ENCODE measurements at regions not wholly inside any gene's neighbourhood (a gene's known extent, or its start where the extent isn't known, plus 50 kb on each side); places are given as distances from the start of the nearest gene placed in this dataset.

DNA sequence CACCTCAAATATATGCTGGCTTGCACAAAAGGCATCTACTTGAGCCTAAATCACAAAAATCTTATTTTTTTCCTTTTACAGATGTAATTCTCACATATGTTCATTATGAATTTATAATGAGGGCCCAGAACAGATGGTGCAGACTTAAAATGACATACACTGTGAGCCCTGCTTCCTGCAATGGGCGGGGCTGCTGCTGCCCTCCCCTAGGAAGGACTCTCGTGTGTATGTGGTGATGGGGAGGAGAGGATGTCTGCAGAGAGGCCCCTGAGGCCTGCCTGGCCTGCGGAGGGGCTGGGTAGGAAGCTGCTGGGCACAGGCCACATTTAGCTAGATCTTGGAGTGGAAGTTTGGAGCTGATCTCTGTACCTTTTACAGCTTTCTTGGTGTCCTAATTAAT, 233.4 kb upstream of the KIRREL3 start:
- TF ChIP-seq, protein P1, sequence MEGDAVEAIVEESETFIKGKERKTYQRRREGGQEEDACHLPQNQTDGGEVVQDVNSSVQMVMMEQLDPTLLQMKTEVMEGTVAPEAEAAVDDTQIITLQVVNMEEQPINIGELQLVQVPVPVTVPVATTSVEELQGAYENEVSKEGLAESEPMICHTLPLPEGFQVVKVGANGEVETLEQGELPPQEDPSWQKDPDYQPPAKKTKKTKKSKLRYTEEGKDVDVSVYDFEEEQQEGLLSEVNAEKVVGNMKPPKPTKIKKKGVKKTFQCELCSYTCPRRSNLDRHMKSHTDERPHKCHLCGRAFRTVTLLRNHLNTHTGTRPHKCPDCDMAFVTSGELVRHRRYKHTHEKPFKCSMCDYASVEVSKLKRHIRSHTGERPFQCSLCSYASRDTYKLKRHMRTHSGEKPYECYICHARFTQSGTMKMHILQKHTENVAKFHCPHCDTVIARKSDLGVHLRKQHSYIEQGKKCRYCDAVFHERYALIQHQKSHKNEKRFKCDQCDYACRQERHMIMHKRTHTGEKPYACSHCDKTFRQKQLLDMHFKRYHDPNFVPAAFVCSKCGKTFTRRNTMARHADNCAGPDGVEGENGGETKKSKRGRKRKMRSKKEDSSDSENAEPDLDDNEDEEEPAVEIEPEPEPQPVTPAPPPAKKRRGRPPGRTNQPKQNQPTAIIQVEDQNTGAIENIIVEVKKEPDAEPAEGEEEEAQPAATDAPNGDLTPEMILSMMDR (IDR thresholded peaks at IDR 0.05; ENCODE audit: insufficient read depth, low read depth, low read length), result no peak
- TF ChIP-seq EZH2 (IDR thresholded peaks at IDR 0.05; ENCODE audit: insufficient read depth, low read length), result no peak

All from astrocyte (in vitro differentiated cells and primary cell).